Vagina (tissue), 2 donors: ENCODE measurements at regions not wholly inside any gene's neighbourhood (a gene's known extent, or its start where the extent isn't known, plus 50 kb on each side); places are given as distances from the start of the nearest gene placed in this dataset.

Source experiments
- POLR2A ChIP-seq, 2 donors: fragments of 450-650 bp; IDR thresholded peaks; one replicate each; pipeline ENCODE4 v1.6.1; 2017; ENCODE audit warnings: antibody characterized with exemption in 2 of 2, mild to moderate bottlenecking in 2 of 2, moderate library complexity in 2 of 2
- POLR2AphosphoS5 ChIP-seq, 2 donors: sonication (generic); formaldehyde crosslinking; IDR thresholded peaks; one replicate each; pipeline ENCODE4 v1.9.0; 2017; ENCODE audit warnings: antibody characterized with exemption in 2 of 2, mild to moderate bottlenecking in 2 of 2, low read depth in 1 of 2; ENCODE audit not compliant: insufficient read depth in 1 of 2
- TF ChIP-seq, protein P1 (sequence below), 3 experiments: fragments of 450-650 bp in 2 of 3; fragments of 200-600 bp in 1 of 3; sonication (generic) in 1 of 3; IDR thresholded peaks; one replicate each; pipeline ENCODE4 v1.5.1; 2017 to 2019; ENCODE audit warnings: antibody characterized with exemption in 3 of 3, mild to moderate bottlenecking in 2 of 3, moderate library complexity in 2 of 3

- no peak for TF ChIP-seq POLR2A (IDR thresholded peaks at IDR 0.05)
- TF ChIP-seq, protein P1, sequence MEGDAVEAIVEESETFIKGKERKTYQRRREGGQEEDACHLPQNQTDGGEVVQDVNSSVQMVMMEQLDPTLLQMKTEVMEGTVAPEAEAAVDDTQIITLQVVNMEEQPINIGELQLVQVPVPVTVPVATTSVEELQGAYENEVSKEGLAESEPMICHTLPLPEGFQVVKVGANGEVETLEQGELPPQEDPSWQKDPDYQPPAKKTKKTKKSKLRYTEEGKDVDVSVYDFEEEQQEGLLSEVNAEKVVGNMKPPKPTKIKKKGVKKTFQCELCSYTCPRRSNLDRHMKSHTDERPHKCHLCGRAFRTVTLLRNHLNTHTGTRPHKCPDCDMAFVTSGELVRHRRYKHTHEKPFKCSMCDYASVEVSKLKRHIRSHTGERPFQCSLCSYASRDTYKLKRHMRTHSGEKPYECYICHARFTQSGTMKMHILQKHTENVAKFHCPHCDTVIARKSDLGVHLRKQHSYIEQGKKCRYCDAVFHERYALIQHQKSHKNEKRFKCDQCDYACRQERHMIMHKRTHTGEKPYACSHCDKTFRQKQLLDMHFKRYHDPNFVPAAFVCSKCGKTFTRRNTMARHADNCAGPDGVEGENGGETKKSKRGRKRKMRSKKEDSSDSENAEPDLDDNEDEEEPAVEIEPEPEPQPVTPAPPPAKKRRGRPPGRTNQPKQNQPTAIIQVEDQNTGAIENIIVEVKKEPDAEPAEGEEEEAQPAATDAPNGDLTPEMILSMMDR (IDR thresholded peaks at IDR 0.05), result no peak
- no peak for TF ChIP-seq POLR2AphosphoS5 (IDR thresholded peaks at IDR 0.05; ENCODE audit: insufficient read depth in 1 of 2, low read depth in 1 of 2)
Measured at GRCh38 chr11:105282658-105283057, 143.1 kb upstream of the CARD18 start.
